Tibial nerve (tissue), 4 donors: ENCODE measurements at regions not wholly inside any gene's neighbourhood (a gene's known extent, or its start where the extent isn't known, plus 50 kb on each side); places are given as distances from the start of the nearest gene placed in this dataset.
"Not testable (repeated sequence)": the region's sequence is repeated elsewhere in the genome, so short reads cannot be mapped to it uniquely, and the experiment has no call there.

Experiments
- DNase-seq, 2 donors: peaks; one replicate each; pipeline ENCODE4 v3.0.0-alpha.2; 2019; ENCODE audit warnings: low spot score in 2 of 2
- H3K27ac ChIP-seq, 4 donors: fragments of 200-600 bp; sonication (generic) in 3 of 4; one replicate each; pipeline ENCODE4 v1.5.1; 2017 to 2019; ENCODE audit warnings: mild to moderate bottlenecking in 1 of 4
- H3K27me3 ChIP-seq, 2 donors: fragments of 200-600 bp; sonication (generic) in 1 of 2; one replicate each; pipeline versions ENCODE4 v1.5.1 to v1.6.0; 2017 to 2019
- H3K36me3 ChIP-seq, 3 donors: fragments of 200-600 bp; sonication (generic); one replicate each; pipeline ENCODE4 v1.5.1; 2018 to 2019
- H3K4me1 ChIP-seq, 4 donors: fragments of 200-600 bp; sonication (generic) in 3 of 4; one replicate each; pipeline ENCODE4 v1.5.1; 2017 to 2019
- H3K4me3 ChIP-seq, 4 donors: fragments of 200-600 bp; sonication (generic) in 3 of 4; one replicate each; pipeline ENCODE4 v1.5.1; 2017 to 2019; ENCODE audit warnings: mild to moderate bottlenecking in 1 of 4, moderate library complexity in 1 of 4
- H3K9me3 ChIP-seq, 4 donors: fragments of 200-600 bp; sonication (generic) in 3 of 4; one replicate each; pipeline ENCODE4 v1.5.1; 2017 to 2019
- CTCF ChIP-seq, 5 experiments: fragments of 200-600 bp in 3 of 5; fragments of 450-650 bp in 2 of 5; sonication (generic) in 3 of 5; IDR thresholded peaks; one replicate each; pipeline ENCODE4 v1.5.1; 2016 to 2019; ENCODE audit warnings: antibody characterized with exemption in 5 of 5, mild to moderate bottlenecking in 3 of 5, moderate library complexity in 2 of 5
- EP300 ChIP-seq, 2 donors: sonication (generic); formaldehyde crosslinking; IDR thresholded peaks; one replicate each; pipeline ENCODE4 v1.6.1; 2017; ENCODE audit warnings: antibody characterized with exemption in 2 of 2, mild to moderate bottlenecking in 1 of 2
- POLR2A ChIP-seq, 2 donors: fragments of 450-650 bp; IDR thresholded peaks; one replicate each; pipeline ENCODE4 v1.6.1; 2017; ENCODE audit warnings: antibody characterized with exemption in 2 of 2, mild to moderate bottlenecking in 2 of 2, moderate library complexity in 2 of 2
- WGBS, 2 donors: methylation state at CpG; one replicate each; pipeline ENCODE4 v1.1.5; 2018; 5-methylcytosine and 5-hydroxymethylcytosine counted together

DNA sequence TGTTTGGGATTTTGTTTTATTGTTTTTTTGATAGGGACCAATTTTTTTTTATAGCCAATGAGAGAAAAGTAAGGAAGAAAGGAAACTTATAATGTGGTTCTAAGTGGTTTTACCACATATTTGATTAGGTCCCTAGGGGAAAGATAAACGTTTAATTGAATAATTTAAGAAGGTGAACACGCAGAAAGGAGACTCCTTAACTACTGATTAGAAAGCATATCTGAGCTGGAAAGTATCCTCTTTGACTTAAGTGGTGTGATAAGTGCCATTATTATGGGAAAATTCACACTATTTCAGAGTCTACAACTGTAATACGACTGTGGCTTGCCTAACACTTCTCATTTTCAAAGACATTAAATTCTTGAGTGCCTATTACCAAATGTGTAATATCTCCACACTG, 106.5 kb upstream of the GRAMD1B start:
- H3K4me3 ChIP-seq, result no peak overlapping the region
- no peak overlapping the region for H3K27ac ChIP-seq
- 58 to 64% methylated on average over 3 of the region's 3 CpGs for WGBS, 2 donors
- H3K4me1 ChIP-seq, result no peaks in the 10 kb centered on the region
- H3K36me3 ChIP-seq, result no peaks in the 10 kb centered on the region
- no peak for TF ChIP-seq CTCF (IDR thresholded peaks at IDR 0.05)
- TF ChIP-seq EP300 (IDR thresholded peaks at IDR 0.05), result no peak
- no peak for TF ChIP-seq POLR2A (IDR thresholded peaks at IDR 0.05)
- no peak for DNase-seq
- H3K9me3 ChIP-seq, result no peaks in the 10 kb centered on the region
- H3K27me3 ChIP-seq, result no peaks in the 10 kb centered on the region

- H3K4me1 ChIP-seq, result no peaks in the 10 kb centered on the region
- no peaks in the 10 kb centered on the region for H3K36me3 ChIP-seq
- DNase-seq, result no peak
- no peak overlapping the region for H3K27ac ChIP-seq
- no peak overlapping the region for H3K4me3 ChIP-seq
- TF ChIP-seq POLR2A (IDR thresholded peaks at IDR 0.05) (no peak), CTCF (IDR thresholded peaks at IDR 0.05) (no peak), EP300 (IDR thresholded peaks at IDR 0.05) (no peak)
- WGBS, 2 donors, result 42 to 44% methylated on average over 3 of the region's 3 CpGs
- H3K27me3 ChIP-seq, result no peaks in the 10 kb centered on the region
- H3K9me3 ChIP-seq, result no peaks in the 10 kb centered on the region
Measured at GRCh38 chr11:123321636-123322035, 108.4 kb upstream of the GRAMD1B start.

GRCh38 chr11:123318623-123319022, 111.4 kb upstream of the GRAMD1B start:
- H3K27me3 ChIP-seq, result no peaks in the 10 kb centered on the region
- no peak overlapping the region for H3K27ac ChIP-seq
- H3K4me1 ChIP-seq, result no peaks in the 10 kb centered on the region
- H3K36me3 ChIP-seq, result no peaks in the 10 kb centered on the region
- H3K9me3 ChIP-seq, result no peaks in the 10 kb centered on the region
- no peak overlapping the region for H3K4me3 ChIP-seq
- TF ChIP-seq CTCF (IDR thresholded peaks at IDR 0.05) (no peak), EP300 (IDR thresholded peaks at IDR 0.05) (no peak), POLR2A (IDR thresholded peaks at IDR 0.05) (no peak)
- DNase-seq, result no peak
- 55 to 56% methylated on average over 2 of the region's 2 CpGs for WGBS, 2 donors

- H3K27me3 ChIP-seq, H3K27ac ChIP-seq, H3K36me3 ChIP-seq, H3K9me3 ChIP-seq, DNase-seq, H3K4me1 ChIP-seq, H3K4me3 ChIP-seq: not testable (repeated sequence)
Measured at GRCh38 chr11:123318132-123318531, 111.9 kb upstream of the GRAMD1B start.

GRCh38 chr11:123316003-123316402, 114.1 kb upstream of the GRAMD1B start:
- Histone ChIP-seq H3K4me3 (no peak overlapping the region), H3K27ac (no peak overlapping the region), H3K4me1 (no peaks in the 10 kb centered on the region), H3K27me3 (no peaks in the 10 kb centered on the region), H3K36me3 (no peaks in the 10 kb centered on the region), H3K9me3 (no peaks in the 10 kb centered on the region)
- no peak for TF ChIP-seq CTCF (IDR thresholded peaks at IDR 0.05)
- no peak for TF ChIP-seq POLR2A (IDR thresholded peaks at IDR 0.05)
- TF ChIP-seq EP300 (IDR thresholded peaks at IDR 0.05), result no peak
- DNase-seq, result no peak
- WGBS, 2 donors, result 85 to 89% methylated on average over 6 of the region's 6 CpGs

DNA sequence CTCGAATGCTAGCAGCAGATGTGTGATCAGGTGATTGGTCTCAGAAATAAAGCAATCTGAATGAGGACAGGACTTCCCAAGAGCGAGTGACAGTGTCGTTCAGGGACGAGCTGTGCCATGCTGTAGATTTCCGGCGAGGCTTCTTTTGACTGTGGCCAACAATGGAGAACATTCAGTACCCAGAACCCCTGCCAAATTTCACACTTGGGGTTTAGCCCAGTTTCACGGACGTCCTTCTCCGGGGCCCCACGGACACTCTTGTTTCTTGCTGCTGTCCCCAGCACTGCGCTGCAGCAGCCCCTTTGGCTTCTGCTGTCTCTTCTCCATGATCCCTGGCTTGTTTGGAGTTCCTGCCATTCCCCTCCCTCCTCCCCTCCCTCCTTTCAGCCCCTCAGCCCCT, 115.1 kb upstream of the GRAMD1B start:
- Histone ChIP-seq H3K4me1 (no peaks in the 10 kb centered on the region), H3K27ac (no peak overlapping the region), H3K36me3 (no peaks in the 10 kb centered on the region), H3K27me3 (no peaks in the 10 kb centered on the region), H3K9me3 (no peaks in the 10 kb centered on the region), H3K4me3 (no peak overlapping the region)
- TF ChIP-seq CTCF (IDR thresholded peaks at IDR 0.05) (no peak), POLR2A (IDR thresholded peaks at IDR 0.05) (no peak)
- no peak for DNase-seq
- WGBS, 2 donors, result 60 to 67% methylated on average over 11 of the region's 11 CpGs
